ENCODE measurements at regions not wholly inside any gene's neighbourhood (a gene's known extent, or its start where the extent isn't known, plus 50 kb on each side); places are given as distances from the start of the nearest gene placed in this dataset.
"Not testable (repeated sequence)": the region's sequence is repeated elsewhere in the genome, so short reads cannot be mapped to it uniquely, and the experiment has no call there.

- intact Hi-C loops (cut with DNase I), result no loop called here
- H3K27me3 ChIP-seq, result no peaks in the 10 kb centered on the region
- peak overlapping the region; percentile 93 to 98 for H3K27ac ChIP-seq
- no peaks in the 10 kb centered on the region for H3K36me3 ChIP-seq
- no peak for DNase-seq
- ATAC-seq, result no peak
- peaks cover 0 to 11% of the 10 kb centered on the region in 2 donors for H3K4me1 ChIP-seq
- peak overlapping the region; percentile 87 to 89 for H3K4me3 ChIP-seq
- no peaks in the 10 kb centered on the region for H3K9me3 ChIP-seq
- TF ChIP-seq CTCF (IDR thresholded peaks at IDR 0.05), result no peak
Observed at GRCh38 chr17:30599428-30600059, 122.3 kb downstream of the GOSR1 start.

GRCh38 chr17:30597776-30598288 lies 120.6 kb downstream of the GOSR1 start:
- H3K9me3 ChIP-seq, result no peaks in the 10 kb centered on the region
- H3K4me3 ChIP-seq, result no peak overlapping the region
- peaks cover 0 to 11% of the 10 kb centered on the region in 2 donors for H3K4me1 ChIP-seq
- intact Hi-C loops (cut with DNase I), result no loop called here
- no peak for TF ChIP-seq CTCF (IDR thresholded peaks at IDR 0.05)
- no peaks in the 10 kb centered on the region for H3K36me3 ChIP-seq
- no peak for DNase-seq
- no peak overlapping the region for H3K27ac ChIP-seq
- no peak for ATAC-seq
- H3K27me3 ChIP-seq, result no peaks in the 10 kb centered on the region

GRCh38 chr17:30596948-30597775 lies 120.0 kb downstream of the GOSR1 start:
- H3K9me3 ChIP-seq; H3K27me3 ChIP-seq; ATAC-seq; H3K4me3 ChIP-seq; H3K27ac ChIP-seq; intact Hi-C loops (cut with DNase I); DNase-seq; H3K36me3 ChIP-seq: not testable (repeated sequence)
- peaks cover 0 to 11% of the 10 kb centered on the region in 2 donors for H3K4me1 ChIP-seq

GRCh38 chr17:30594953-30595371 lies 117.8 kb downstream of the GOSR1 start:
- intact Hi-C loops (cut with DNase I); H3K36me3 ChIP-seq; H3K4me3 ChIP-seq; ATAC-seq; H3K27ac ChIP-seq; DNase-seq; H3K9me3 ChIP-seq; H3K27me3 ChIP-seq; H3K4me1 ChIP-seq: not testable (repeated sequence)

GRCh38 chr17:30594223-30594952 lies 117.2 kb downstream of the GOSR1 start:
- DNase-seq, result no peak
- intact Hi-C loops (cut with DNase I), result no loop called here
- TF ChIP-seq CTCF (IDR thresholded peaks at IDR 0.05), result no peak

More at GRCh38 chr17:30594223-30594952, 117.2 kb downstream of the GOSR1 start:
- no peak for ATAC-seq
- Histone ChIP-seq H3K4me3 (no peak overlapping the region), H3K9me3 (no peaks in the 10 kb centered on the region), H3K27me3 (no peaks in the 10 kb centered on the region), H3K4me1 (peaks cover 0 to 2% of the 10 kb centered on the region in 2 donors), H3K36me3 (no peaks in the 10 kb centered on the region), H3K27ac (no peak overlapping the region)

Measured in left lung (tissue), 4 donors.